ENCODE measurements at regions not wholly inside any gene's neighbourhood (a gene's known extent, or its start where the extent isn't known, plus 50 kb on each side); places are given as distances from the start of the nearest gene placed in this dataset.

GRCh38 chr9:99749641-99750040, 72.0 kb upstream of the NR4A3 start:
- Mint-ChIP-seq H3K27ac (no peak overlapping the region), H3K4me1 (peaks cover 13% of the 10 kb centered on the region), H3K4me3 (no peak overlapping the region), H3K9me3 (no peaks in the 10 kb centered on the region), H3K27me3 (peaks cover 3% of the 10 kb centered on the region), H3K36me3 (ENCODE audit: low read depth) (no peaks in the 10 kb centered on the region)
- CTCF ChIA-PET: no interaction called here
- POLR2A ChIA-PET: no interaction called here
- intact Hi-C loops (cut with micrococcal nuclease): no loop called here
- DNase-seq (no peak), ATAC-seq (ENCODE audit: low read depth) (no peak)
- no peak for TF ChIP-seq CTCF (IDR thresholded peaks at IDR 0.05)

- Mint-ChIP-seq H3K27ac (no peak overlapping the region), H3K36me3 (ENCODE audit: low read depth) (no peaks in the 10 kb centered on the region), H3K9me3 (no peaks in the 10 kb centered on the region), H3K4me1 (peaks cover 13% of the 10 kb centered on the region), H3K4me3 (no peak overlapping the region), H3K27me3 (peaks cover 3% of the 10 kb centered on the region)
- ATAC-seq (ENCODE audit: low read depth) (no peak), DNase-seq (no peak)
- POLR2A ChIA-PET: interaction anchor here (0.7 kb wide), 1 partner anchor 28 kb away, joined by 8 read pairs; no protein-coding TSS in a partner anchor
- TF ChIP-seq CTCF (IDR thresholded peaks at IDR 0.05): no peak
- intact Hi-C loops (cut with micrococcal nuclease): no loop called here
- CTCF ChIA-PET: no interaction called here
Measured at GRCh38 chr9:99750526-99750925, 71.2 kb upstream of the NR4A3 start.

GRCh38 chr9:99752417-99753109, 69.1 kb upstream of the NR4A3 start:
- DNase-seq (no peak), ATAC-seq (ENCODE audit: low read depth) (no peak)
- ChIA-PET POLR2A (no interaction called here), CTCF (no interaction called here)
- Mint-ChIP-seq H3K27me3 (peaks cover 3% of the 10 kb centered on the region), H3K4me3 (no peak overlapping the region), H3K27ac (no peak overlapping the region), H3K4me1 (peaks cover 6% of the 10 kb centered on the region), H3K36me3 (ENCODE audit: low read depth) (no peaks in the 10 kb centered on the region), H3K9me3 (no peaks in the 10 kb centered on the region)
- intact Hi-C loops (cut with micrococcal nuclease): no loop called here
- TF ChIP-seq CTCF (IDR thresholded peaks at IDR 0.05): no peak

- DNase-seq (no peak), ATAC-seq (ENCODE audit: low read depth) (no peak)
- no peaks in the 10 kb centered on the region for H3K9me3 Mint-ChIP-seq
- ChIA-PET CTCF (no interaction called here), POLR2A (no interaction called here)
- H3K27me3 Mint-ChIP-seq: peaks cover 3% of the 10 kb centered on the region
- no peak overlapping the region for H3K4me3 Mint-ChIP-seq
- H3K36me3 Mint-ChIP-seq (ENCODE audit: low read depth): no peaks in the 10 kb centered on the region
- H3K4me1 Mint-ChIP-seq: peaks cover under 1% of the 10 kb centered on the region
- H3K27ac Mint-ChIP-seq: no peak overlapping the region
- intact Hi-C loops (cut with micrococcal nuclease): no loop called here
- TF ChIP-seq CTCF (IDR thresholded peaks at IDR 0.05): no peak
Measured at GRCh38 chr9:99753436-99753835, 68.2 kb upstream of the NR4A3 start.

DNA sequence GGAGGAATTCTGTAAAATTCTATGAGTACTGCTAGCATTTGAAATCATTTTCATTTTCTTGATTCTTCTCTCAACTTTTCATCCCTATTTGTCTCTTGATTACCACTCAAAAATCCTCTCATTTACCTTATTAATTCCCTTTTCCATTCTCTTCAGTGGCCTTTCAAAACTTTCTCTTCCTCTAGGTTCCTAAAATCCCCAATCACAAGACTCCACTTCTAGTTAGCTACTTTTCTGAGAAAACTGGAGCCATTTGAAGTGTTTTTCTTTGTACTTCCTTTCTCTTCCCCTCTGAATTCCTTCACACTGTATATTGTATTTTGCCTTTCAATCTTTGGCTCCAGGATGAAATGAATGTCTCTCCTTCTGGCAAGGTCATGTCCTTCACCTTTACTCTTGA, 61.3 kb upstream of the NR4A3 start:
- H3K9me3 Mint-ChIP-seq: no peaks in the 10 kb centered on the region
- ATAC-seq (ENCODE audit: low read depth): no peak
- intact Hi-C loops (cut with micrococcal nuclease): loop anchor here (5.0 kb wide), 2 partner anchors 38 to 328 kb away; no protein-coding TSS in a partner anchor
- no peak overlapping the region for H3K4me3 Mint-ChIP-seq
- ChIA-PET POLR2A (no interaction called here), CTCF (no interaction called here)
- H3K27ac Mint-ChIP-seq: no peak overlapping the region
- H3K36me3 Mint-ChIP-seq (ENCODE audit: low read depth): no peaks in the 10 kb centered on the region
- no peak for TF ChIP-seq CTCF (IDR thresholded peaks at IDR 0.05)
- H3K27me3 Mint-ChIP-seq: no peaks in the 10 kb centered on the region
- H3K4me1 Mint-ChIP-seq: no peaks in the 10 kb centered on the region
- no peak for DNase-seq

All from activated B cell treated with CpG ODN at 0.5 μM for 24 hours (primary cell).